ENCODE measurements at regions not wholly inside any gene's neighbourhood (a gene's known extent, or its start where the extent isn't known, plus 50 kb on each side); places are given as distances from the start of the nearest gene placed in this dataset.

GRCh38 chr5:161134083-161134482 is 282.1 kb upstream of the ATP10B start:
- Histone ChIP-seq H3K27me3 (ENCODE audit: control insufficient read depth, insufficient read depth, low read length) (no peaks in the 10 kb centered on the region), H3K27ac (ENCODE audit: low read depth in 2 of 2, low read length in 2 of 2) (no peak overlapping the region), H3K9me3 (ENCODE audit: control insufficient read depth in 2 of 3, insufficient read depth in 1 of 3, low read length in 3 of 3) (no peaks in the 10 kb centered on the region), H3K4me3 (ENCODE audit: low read length in 3 of 3) (no peak overlapping the region), H3K4me1 (ENCODE audit: control insufficient read depth in 2 of 3, insufficient read depth in 2 of 3, low read depth in 1 of 3, low read length in 3 of 3) (peaks cover 0 to 9% (median 0%) of the 10 kb centered on the region in 3 donors), H3K9ac (ENCODE audit: low read length in 3 of 3) (no peak overlapping the region), H3K36me3 (ENCODE audit: control insufficient read depth in 2 of 3, insufficient read depth in 3 of 3, low read length in 3 of 3) (no peaks in the 10 kb centered on the region)
- TF ChIP-seq, protein P1, sequence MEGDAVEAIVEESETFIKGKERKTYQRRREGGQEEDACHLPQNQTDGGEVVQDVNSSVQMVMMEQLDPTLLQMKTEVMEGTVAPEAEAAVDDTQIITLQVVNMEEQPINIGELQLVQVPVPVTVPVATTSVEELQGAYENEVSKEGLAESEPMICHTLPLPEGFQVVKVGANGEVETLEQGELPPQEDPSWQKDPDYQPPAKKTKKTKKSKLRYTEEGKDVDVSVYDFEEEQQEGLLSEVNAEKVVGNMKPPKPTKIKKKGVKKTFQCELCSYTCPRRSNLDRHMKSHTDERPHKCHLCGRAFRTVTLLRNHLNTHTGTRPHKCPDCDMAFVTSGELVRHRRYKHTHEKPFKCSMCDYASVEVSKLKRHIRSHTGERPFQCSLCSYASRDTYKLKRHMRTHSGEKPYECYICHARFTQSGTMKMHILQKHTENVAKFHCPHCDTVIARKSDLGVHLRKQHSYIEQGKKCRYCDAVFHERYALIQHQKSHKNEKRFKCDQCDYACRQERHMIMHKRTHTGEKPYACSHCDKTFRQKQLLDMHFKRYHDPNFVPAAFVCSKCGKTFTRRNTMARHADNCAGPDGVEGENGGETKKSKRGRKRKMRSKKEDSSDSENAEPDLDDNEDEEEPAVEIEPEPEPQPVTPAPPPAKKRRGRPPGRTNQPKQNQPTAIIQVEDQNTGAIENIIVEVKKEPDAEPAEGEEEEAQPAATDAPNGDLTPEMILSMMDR (IDR thresholded peaks at IDR 0.05; ENCODE audit: borderline replicate concordance, extremely low read depth, insufficient read depth): no peak
- FAIRE-seq (no peak), DNase-seq (peak in 2 of 5 donors; percentile 14 to 17)
- intact Hi-C loops (cut with DNase I): no loop called here

DNA sequence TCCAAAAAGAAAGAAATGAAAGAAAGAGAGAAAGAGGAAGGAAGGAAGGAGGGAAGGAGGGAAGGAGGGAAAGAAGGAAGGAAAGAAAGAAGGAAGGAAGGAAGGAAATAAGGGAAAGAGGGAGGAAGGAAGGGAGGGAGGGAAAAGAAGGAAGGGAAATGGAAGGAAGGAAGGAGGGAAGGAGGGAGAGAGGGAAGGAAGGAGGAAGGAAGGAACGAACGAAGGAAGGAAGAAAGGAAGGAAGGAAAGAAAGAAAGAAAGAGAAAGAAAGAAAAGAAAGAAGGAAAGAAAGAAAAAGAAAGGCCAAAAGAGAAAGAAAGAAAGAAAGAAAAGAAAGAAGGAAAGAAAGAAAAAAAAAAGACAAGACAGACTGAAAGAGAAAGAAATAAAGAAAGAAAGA is 263.9 kb upstream of the ATP10B start:
- no peaks in the 10 kb centered on the region for H3K4me1 ChIP-seq (ENCODE audit: control insufficient read depth in 2 of 3, insufficient read depth in 2 of 3, low read depth in 1 of 3, low read length in 3 of 3)
- no peak overlapping the region for H3K27ac ChIP-seq (ENCODE audit: low read depth in 2 of 2, low read length in 2 of 2)
- TF ChIP-seq, protein P1 (IDR thresholded peaks at IDR 0.05; ENCODE audit: borderline replicate concordance, extremely low read depth, insufficient read depth): no peak
- no peak overlapping the region for H3K4me3 ChIP-seq (ENCODE audit: low read length in 3 of 3)
- H3K27me3 ChIP-seq (ENCODE audit: control insufficient read depth, insufficient read depth, low read length): no peaks in the 10 kb centered on the region
- no peaks in the 10 kb centered on the region for H3K36me3 ChIP-seq (ENCODE audit: control insufficient read depth in 2 of 3, insufficient read depth in 3 of 3, low read length in 3 of 3)
- intact Hi-C loops (cut with DNase I): no loop called here
- H3K9ac ChIP-seq (ENCODE audit: low read length in 3 of 3): no peak overlapping the region
- FAIRE-seq (no peak), DNase-seq (no peak)
- no peaks in the 10 kb centered on the region for H3K9me3 ChIP-seq (ENCODE audit: control insufficient read depth in 2 of 3, insufficient read depth in 1 of 3, low read length in 3 of 3)

- Histone ChIP-seq H3K27me3 (ENCODE audit: control insufficient read depth, insufficient read depth, low read length) (no peaks in the 10 kb centered on the region), H3K9me3 (ENCODE audit: control insufficient read depth in 2 of 3, insufficient read depth in 1 of 3, low read length in 3 of 3) (no peaks in the 10 kb centered on the region), H3K9ac (ENCODE audit: low read length in 3 of 3) (no peak overlapping the region), H3K27ac (ENCODE audit: low read depth in 2 of 2, low read length in 2 of 2) (no peak overlapping the region), H3K4me3 (ENCODE audit: low read length in 3 of 3) (no peak overlapping the region), H3K4me1 (ENCODE audit: control insufficient read depth in 2 of 3, insufficient read depth in 2 of 3, low read depth in 1 of 3, low read length in 3 of 3) (no peaks in the 10 kb centered on the region), H3K36me3 (ENCODE audit: control insufficient read depth in 2 of 3, insufficient read depth in 3 of 3, low read length in 3 of 3) (no peaks in the 10 kb centered on the region)
- FAIRE-seq (no peak), DNase-seq (no peak)
- TF ChIP-seq, protein P1 (IDR thresholded peaks at IDR 0.05; ENCODE audit: borderline replicate concordance, extremely low read depth, insufficient read depth): no peak
- intact Hi-C loops (cut with DNase I): no loop called here
Observed at GRCh38 chr5:161112371-161112770, 260.4 kb upstream of the ATP10B start.

- DNase-seq (peak in 2 of 5 donors; percentile 12 to 22), FAIRE-seq (no peak)
- Histone ChIP-seq H3K4me1 (ENCODE audit: control insufficient read depth in 2 of 3, insufficient read depth in 2 of 3, low read depth in 1 of 3, low read length in 3 of 3) (no peaks in the 10 kb centered on the region), H3K9ac (ENCODE audit: low read length in 3 of 3) (no peak overlapping the region), H3K27me3 (ENCODE audit: control insufficient read depth, insufficient read depth, low read length) (no peaks in the 10 kb centered on the region), H3K27ac (ENCODE audit: low read depth in 2 of 2, low read length in 2 of 2) (no peak overlapping the region), H3K9me3 (ENCODE audit: control insufficient read depth in 2 of 3, insufficient read depth in 1 of 3, low read length in 3 of 3) (no peaks in the 10 kb centered on the region), H3K4me3 (ENCODE audit: low read length in 3 of 3) (no peak overlapping the region), H3K36me3 (ENCODE audit: control insufficient read depth in 2 of 3, insufficient read depth in 3 of 3, low read length in 3 of 3) (no peaks in the 10 kb centered on the region)
- TF ChIP-seq, protein P1 (IDR thresholded peaks at IDR 0.05; ENCODE audit: borderline replicate concordance, extremely low read depth, insufficient read depth): no peak
- intact Hi-C loops (cut with DNase I): no loop called here
Observed at GRCh38 chr5:161105525-161105924, 253.5 kb upstream of the ATP10B start.

All from kidney (tissue), 13 donors.